AG04449 (cell line): ENCODE measurements at regions not wholly inside any gene's neighbourhood (a gene's known extent, or its start where the extent isn't known, plus 50 kb on each side); places are given as distances from the start of the nearest gene placed in this dataset.

Experiments used
- CTCF ChIA-PET: fragments of 350-600 bp; formaldehyde crosslinking; extraction: SDS; loops from one replicate; lab custom pipeline; 2021; ENCODE audit warnings: antibody characterized with exemption; lab: Yijun Ruan, JAX
- POLR2A ChIA-PET: fragments of 400-600, 350-600 bp; formaldehyde crosslinking; extraction: SDS; loops from one replicate; lab custom pipeline; 2020; ENCODE audit warnings: antibody characterized with exemption, inconsistent platforms; lab: Yijun Ruan, JAX
- DNase-seq: peaks from one replicate; pipeline ENCODE4 v3.0.0-alpha.2; 2010; ENCODE audit warnings: low read depth, low spot score
- H3K4me3 ChIP-seq: 2 replicates; pipeline ENCODE4 v1.5.1; 2011; ENCODE audit warnings: low read depth, mild to moderate bottlenecking, control low read depth, low read length
- CTCF ChIP-seq: IDR thresholded peaks from one replicate; pipeline ENCODE4 v1.5.1; 2011; ENCODE audit warnings: mild to moderate bottlenecking, moderate library complexity, low read length, control low read depth, inconsistent platforms; ENCODE audit not compliant: insufficient read depth; ENCODE audit errors: missing control alignments

- no peak for TF ChIP-seq CTCF
- ChIA-PET POLR2A (no interaction called here), CTCF (no interaction called here)
- no peak overlapping the region for H3K4me3 ChIP-seq
- no peak for DNase-seq
Measured at GRCh38 chr14:49209416-49209815, 376.8 kb downstream of the RPS29 start.

- CTCF ChIA-PET = no interaction called here
- DNase-seq = no peak
- no peak for TF ChIP-seq CTCF
- H3K4me3 ChIP-seq = no peak overlapping the region
- POLR2A ChIA-PET = no interaction called here
Measured at GRCh38 chr14:49206828-49207227, 379.4 kb downstream of the RPS29 start.

- CTCF ChIA-PET = no interaction called here
- POLR2A ChIA-PET = no interaction called here
- DNase-seq = no peak
- no peak for TF ChIP-seq CTCF
- no peak overlapping the region for H3K4me3 ChIP-seq
Measured at GRCh38 chr14:49203676-49204075, 382.5 kb downstream of the RPS29 start.

GRCh38 chr14:49199159-49199558, 387.0 kb downstream of the RPS29 start:
- POLR2A ChIA-PET = no interaction called here
- no peak overlapping the region for H3K4me3 ChIP-seq
- CTCF ChIA-PET = no interaction called here
- TF ChIP-seq CTCF = no peak
- no peak for DNase-seq

- ChIA-PET POLR2A (no interaction called here), CTCF (no interaction called here)
- no peak for DNase-seq
- H3K4me3 ChIP-seq = no peak overlapping the region
- no peak for TF ChIP-seq CTCF
Measured at GRCh38 chr14:49196327-49196726, 389.9 kb downstream of the RPS29 start.

GRCh38 chr14:49194067-49194466, 392.1 kb downstream of the RPS29 start:
- ChIA-PET CTCF (no interaction called here), POLR2A (no interaction called here)
- DNase-seq = no peak
- TF ChIP-seq CTCF = no peak
- H3K4me3 ChIP-seq = no peak overlapping the region
